Neural cell (in vitro differentiated cells): ENCODE measurements at regions not wholly inside any gene's neighbourhood (a gene's known extent, or its start where the extent isn't known, plus 50 kb on each side); places are given as distances from the start of the nearest gene placed in this dataset.

Source experiments
- H2AFZ ChIP-seq: fragments of 200-600, 300-800 bp; sonication (generic), shearing (Covaris generic); 2 replicates; pipeline ENCODE4 v1.6.0; 2014; ENCODE audit warnings: low read depth, mild to moderate bottlenecking, antibody characterized with exemption, low read length, moderate library complexity
- H3F3A ChIP-seq: fragments of 200-600 bp; shearing (Covaris generic); 2 replicates; pipeline ENCODE4 v1.6.1; 2016; ENCODE audit warnings: mild to moderate bottlenecking, moderate library complexity, mixed read lengths, antibody characterized with exemption, low read length; ENCODE audit not compliant: insufficient read depth, poor library complexity, severe bottlenecking
- H3K27ac ChIP-seq: fragments of 200-600, 300-800 bp; sonication (generic), shearing (Covaris generic); 2 replicates; pipeline ENCODE4 v1.5.1; 2014; ENCODE audit warnings: mild to moderate bottlenecking, low read length, moderate library complexity
- H3K27me3 ChIP-seq: fragments of 300-800, 200-600 bp; sonication (generic), shearing (Covaris generic); 2 replicates; pipeline ENCODE4 v1.6.0; 2014; ENCODE audit warnings: mild to moderate bottlenecking, low read depth, low read length, moderate library complexity; ENCODE audit not compliant: insufficient read depth
- H3K36me3 ChIP-seq: fragments of 300-800, 200-600 bp; sonication (generic), shearing (Covaris generic); 2 replicates; pipeline ENCODE4 v1.5.1; 2014; ENCODE audit warnings: mild to moderate bottlenecking, antibody characterized with exemption, low read length, moderate library complexity; ENCODE audit not compliant: insufficient read depth
- H3K4me2 ChIP-seq: fragments of 300-800, 200-600 bp; sonication (generic), shearing (Covaris generic); 2 replicates; pipeline ENCODE4 v1.6.0; 2014; ENCODE audit warnings: mild to moderate bottlenecking, low read length
- H3K4me3 ChIP-seq: fragments of 300-800, 200-600 bp; sonication (generic), shearing (Covaris generic); 2 replicates; pipeline ENCODE4 v1.5.1; 2014; ENCODE audit warnings: mild to moderate bottlenecking, low read length, moderate library complexity
- H3K79me2 ChIP-seq: fragments of 200-600 bp; shearing (Covaris generic); replicated peaks from 2 replicates; pipeline ENCODE4 v1.6.0; 2014; ENCODE audit warnings: mild to moderate bottlenecking, low read length, moderate library complexity; ENCODE audit not compliant: insufficient read depth
- H3K9ac ChIP-seq: fragments of 300-800, 200-600 bp; sonication (generic), shearing (Covaris generic); 2 replicates; pipeline ENCODE4 v1.6.1; 2016; ENCODE audit warnings: mild to moderate bottlenecking, low read length, mixed read lengths
- H3K9me2 ChIP-seq: fragments of 200-600 bp; shearing (Covaris generic); 2 replicates; pipeline ENCODE4 v1.6.1; 2016; ENCODE audit warnings: mild to moderate bottlenecking, low read length, mixed read lengths; ENCODE audit not compliant: insufficient read depth
- H3K9me3 ChIP-seq: fragments of 200-600, 300-800 bp; sonication (generic), shearing (Covaris generic); 2 replicates; pipeline ENCODE4 v1.6.1; 2016; ENCODE audit warnings: mild to moderate bottlenecking, mixed run types, low read length, moderate library complexity, mixed read lengths
- H4K20me1 ChIP-seq: fragments of 200-600 bp; shearing (Covaris generic); 2 replicates; pipeline ENCODE4 v1.6.1; 2016; ENCODE audit warnings: mild to moderate bottlenecking, mixed run types; ENCODE audit not compliant: insufficient read depth
- CTCF ChIP-seq: fragments of 450-650 bp; IDR thresholded peaks from 2 replicates; pipeline ENCODE4 v1.5.1; 2014; ENCODE audit warnings: antibody characterized with exemption, mild to moderate bottlenecking, moderate library complexity; ENCODE audit not compliant: poor library complexity, severe bottlenecking
- EP300 ChIP-seq: fragments of 450-650 bp; conservative IDR thresholded peaks from 2 replicates; pipeline ENCODE4 v1.6.1; 2014; ENCODE audit warnings: antibody characterized with exemption, mild to moderate bottlenecking, moderate library complexity; ENCODE audit not compliant: poor library complexity, severe bottlenecking
- EZH2 ChIP-seq: fragments of 200-600, 300-800 bp; shearing (Covaris generic), sonication (generic); IDR thresholded peaks from 2 replicates; pipeline ENCODE4 v1.6.1; 2014; ENCODE audit warnings: antibody characterized with exemption, low read length, borderline replicate concordance, mild to moderate bottlenecking; ENCODE audit not compliant: insufficient read depth, poor library complexity, severe bottlenecking
- MXI1 ChIP-seq: fragments of 450-650 bp; conservative IDR thresholded peaks from 2 replicates; pipeline ENCODE4 v1.6.1; 2014; ENCODE audit warnings: antibody characterized with exemption, mild to moderate bottlenecking; ENCODE audit not compliant: poor library complexity, severe bottlenecking
- POLR2AphosphoS5 ChIP-seq: IDR thresholded peaks from 2 replicates; pipeline ENCODE4 v1.6.1; 2012
- RAD21 ChIP-seq: fragments of 450-650 bp; conservative IDR thresholded peaks from 2 replicates; pipeline ENCODE4 v1.6.1; 2014; ENCODE audit warnings: antibody characterized with exemption, mild to moderate bottlenecking, moderate library complexity
- REST ChIP-seq: IDR thresholded peaks from 2 replicates; pipeline ENCODE4 v1.6.1; 2012; ENCODE audit warnings: borderline replicate concordance
- SMC3 ChIP-seq: fragments of 450-650 bp; conservative IDR thresholded peaks from 2 replicates; pipeline ENCODE4 v1.6.1; 2014; ENCODE audit warnings: antibody characterized with exemption, mild to moderate bottlenecking, moderate library complexity; ENCODE audit not compliant: poor library complexity
- TAF1 ChIP-seq: IDR thresholded peaks from 2 replicates; pipeline ENCODE4 v1.6.1; 2012; ENCODE audit warnings: low read depth

GRCh38 chr21:16879479-16879878 is 633.4 kb upstream of the CXADR start:
- TF ChIP-seq EP300 (no peak), EZH2 (no peak), RAD21 (no peak), POLR2AphosphoS5 (no peak), REST (no peak), TAF1 (no peak), MXI1 (no peak), CTCF (no peak), SMC3 (no peak)
- no peaks in the 10 kb centered on the region for H3K9me3 ChIP-seq
- H4K20me1 ChIP-seq, result no peaks in the 10 kb centered on the region

GRCh38 chr21:16891821-16892220 is 621.0 kb upstream of the CXADR start:
- Histone ChIP-seq H3K9me2 (no peaks in the 10 kb centered on the region), H3F3A (no peaks in the 10 kb centered on the region), H4K20me1 (no peaks in the 10 kb centered on the region), H3K27me3 (no peaks in the 10 kb centered on the region), H3K27ac (no peak overlapping the region), H3K4me2 (no peak overlapping the region), H3K9me3 (no peaks in the 10 kb centered on the region), H2AFZ (no peak overlapping the region), H3K79me2 (no peaks in the 10 kb centered on the region), H3K4me3 (no peak overlapping the region), H3K36me3 (no peaks in the 10 kb centered on the region), H3K9ac (no peak overlapping the region)
- TF ChIP-seq CTCF, result no peak
- TF ChIP-seq TAF1, result no peak
- no peak for TF ChIP-seq EZH2
- no peak for TF ChIP-seq RAD21
- no peak for TF ChIP-seq POLR2AphosphoS5
- TF ChIP-seq MXI1, result no peak
- no peak for TF ChIP-seq SMC3
- TF ChIP-seq EP300, result no peak
- TF ChIP-seq REST, result no peak

More at GRCh38 chr21:16879479-16879878, 633.4 kb upstream of the CXADR start:
- Histone ChIP-seq H3K79me2 (no peaks in the 10 kb centered on the region), H3K9me2 (no peaks in the 10 kb centered on the region), H3K4me2 (no peak overlapping the region), H3K9ac (no peak overlapping the region), H3K27ac (no peak overlapping the region), H2AFZ (no peak overlapping the region), H3K36me3 (no peaks in the 10 kb centered on the region), H3K4me3 (no peak overlapping the region), H3K27me3 (no peaks in the 10 kb centered on the region), H3F3A (no peaks in the 10 kb centered on the region)
